ENCODE measurements at regions not wholly inside any gene's neighbourhood (a gene's known extent, or its start where the extent isn't known, plus 50 kb on each side); places are given as distances from the start of the nearest gene placed in this dataset.

DNA sequence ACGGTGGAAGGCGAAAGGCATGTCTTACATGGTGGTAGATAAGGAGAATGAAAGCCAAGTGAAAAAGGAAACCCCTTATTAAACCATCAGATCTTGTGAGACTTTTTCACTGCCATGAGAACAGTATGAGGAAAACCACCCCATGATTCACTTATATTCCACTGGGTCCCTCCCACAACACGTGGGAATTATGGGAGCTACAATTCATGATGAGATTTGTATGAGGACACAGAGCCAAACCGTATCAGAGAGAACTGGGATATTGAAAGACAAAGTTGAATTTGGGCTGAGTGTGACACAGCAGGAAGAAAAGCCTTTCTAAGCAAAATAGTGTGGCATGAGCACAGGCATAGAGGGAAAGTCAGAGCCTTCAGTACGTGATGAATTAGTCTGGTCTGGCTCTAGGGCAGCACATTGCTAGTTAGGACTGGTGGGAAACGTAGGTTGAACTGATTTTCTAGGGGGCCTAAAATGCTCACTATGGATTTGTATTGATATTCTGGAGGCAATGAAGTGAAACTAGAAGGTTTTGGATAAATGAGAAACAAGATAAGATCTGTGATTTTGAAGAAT is 84.8 kb upstream of the RND3 start:
- TF ChIP-seq, protein P1, sequence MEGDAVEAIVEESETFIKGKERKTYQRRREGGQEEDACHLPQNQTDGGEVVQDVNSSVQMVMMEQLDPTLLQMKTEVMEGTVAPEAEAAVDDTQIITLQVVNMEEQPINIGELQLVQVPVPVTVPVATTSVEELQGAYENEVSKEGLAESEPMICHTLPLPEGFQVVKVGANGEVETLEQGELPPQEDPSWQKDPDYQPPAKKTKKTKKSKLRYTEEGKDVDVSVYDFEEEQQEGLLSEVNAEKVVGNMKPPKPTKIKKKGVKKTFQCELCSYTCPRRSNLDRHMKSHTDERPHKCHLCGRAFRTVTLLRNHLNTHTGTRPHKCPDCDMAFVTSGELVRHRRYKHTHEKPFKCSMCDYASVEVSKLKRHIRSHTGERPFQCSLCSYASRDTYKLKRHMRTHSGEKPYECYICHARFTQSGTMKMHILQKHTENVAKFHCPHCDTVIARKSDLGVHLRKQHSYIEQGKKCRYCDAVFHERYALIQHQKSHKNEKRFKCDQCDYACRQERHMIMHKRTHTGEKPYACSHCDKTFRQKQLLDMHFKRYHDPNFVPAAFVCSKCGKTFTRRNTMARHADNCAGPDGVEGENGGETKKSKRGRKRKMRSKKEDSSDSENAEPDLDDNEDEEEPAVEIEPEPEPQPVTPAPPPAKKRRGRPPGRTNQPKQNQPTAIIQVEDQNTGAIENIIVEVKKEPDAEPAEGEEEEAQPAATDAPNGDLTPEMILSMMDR (IDR thresholded peaks at IDR 0.05) = no peak

DNA sequence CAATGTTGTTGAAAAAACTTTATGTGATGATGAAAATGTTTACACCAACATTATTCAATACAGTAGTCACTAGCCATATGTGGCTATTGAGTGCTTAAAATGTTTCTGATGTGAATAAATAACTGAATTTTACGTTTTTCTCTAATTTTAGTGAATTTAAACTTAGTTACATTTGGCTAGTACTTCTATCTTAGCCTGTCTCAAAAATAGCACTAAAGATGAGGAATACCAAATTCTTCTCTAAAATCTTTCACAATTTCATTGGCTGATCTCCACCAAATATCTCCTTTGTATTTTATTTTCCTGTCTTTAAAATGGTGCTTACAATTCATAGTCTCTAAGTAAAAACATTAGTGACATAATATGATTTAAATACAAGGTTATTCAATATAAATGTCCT is 83.7 kb upstream of the RND3 start:
- TF ChIP-seq, protein P1 (IDR thresholded peaks at IDR 0.05) = no peak

- TF ChIP-seq, protein P1 (IDR thresholded peaks at IDR 0.05) = no peak
Observed at GRCh38 chr2:150570712-150571111, 83.2 kb upstream of the RND3 start.

DNA sequence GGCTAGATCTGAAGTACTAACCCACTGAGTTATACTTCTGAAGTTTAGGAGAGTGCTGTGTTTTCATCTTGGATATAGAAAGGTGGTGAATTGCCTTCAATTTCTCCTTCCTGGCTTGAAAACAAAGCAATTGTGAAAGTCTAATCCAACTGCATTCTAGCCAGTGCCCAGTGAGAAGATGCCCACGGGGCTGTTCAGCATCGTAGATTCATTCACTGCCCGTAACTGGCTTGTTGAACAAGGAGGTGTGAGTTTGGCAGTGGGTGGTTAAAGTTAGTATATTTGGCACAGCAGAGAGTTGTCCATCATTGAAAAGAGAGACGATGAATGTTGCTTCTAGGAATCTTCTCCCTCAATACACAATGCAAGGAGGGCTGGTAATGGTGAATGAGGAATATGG is 82.3 kb upstream of the RND3 start:
- TF ChIP-seq, protein P1 (IDR thresholded peaks at IDR 0.05) = no peak

- TF ChIP-seq, protein P1 (IDR thresholded peaks at IDR 0.05) = no peak
Observed at GRCh38 chr2:150567771-150568301, 80.4 kb upstream of the RND3 start.

DNA sequence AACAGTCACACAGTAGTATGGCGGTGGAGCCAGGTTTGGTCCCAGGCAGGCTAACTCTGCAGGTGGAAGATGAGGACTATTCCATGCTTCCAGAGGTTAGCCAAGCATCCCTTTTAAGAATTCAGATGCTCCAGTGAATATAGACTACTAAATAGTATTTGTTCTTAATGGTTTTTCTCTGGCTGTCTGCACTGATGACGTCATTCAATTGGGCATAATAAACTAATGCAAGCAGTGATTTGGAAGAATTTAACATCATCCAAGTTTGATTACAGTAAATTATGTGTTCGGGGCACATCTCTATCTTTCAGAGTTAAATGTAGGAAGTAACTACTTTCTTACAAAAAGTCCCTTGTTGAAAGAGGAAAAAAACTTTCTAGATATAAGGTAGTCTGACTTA is 78.8 kb upstream of the RND3 start:
- TF ChIP-seq, protein P1 (IDR thresholded peaks at IDR 0.05) = no peak

DNA sequence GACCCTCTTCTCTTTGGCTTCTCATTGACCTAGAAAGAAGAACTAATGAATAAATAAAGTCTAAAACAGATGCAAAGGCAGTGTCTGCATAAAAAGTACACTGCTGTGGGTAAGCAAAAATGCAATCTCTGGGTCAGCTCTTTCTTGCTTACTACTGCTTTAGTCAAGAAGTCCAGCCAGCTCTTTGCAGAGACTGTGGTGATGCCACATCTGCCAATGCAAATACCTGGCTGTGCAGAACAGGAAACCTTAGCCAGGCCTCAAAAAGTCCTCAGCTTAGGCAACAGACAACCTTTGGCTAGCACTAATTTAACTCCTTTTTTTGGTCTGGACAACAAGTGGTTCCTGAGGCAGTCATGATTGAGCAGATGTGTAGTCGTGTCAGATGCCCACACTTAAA is 73.6 kb upstream of the RND3 start:
- TF ChIP-seq, protein P1 (IDR thresholded peaks at IDR 0.05) = no peak

Data from LNCAP (cell line).